MM.1S (cell line): ENCODE measurements at regions not wholly inside any gene's neighbourhood (a gene's known extent, or its start where the extent isn't known, plus 50 kb on each side); places are given as distances from the start of the nearest gene placed in this dataset.

Experiments
- EZH2 ChIP-seq: fragments of 300-600 bp; sonication (generic); optimal IDR thresholded peaks from 2 replicates; pipeline ENCODE3; 2017; ENCODE audit warnings: low read depth, mild to moderate bottlenecking, antibody characterized with exemption, low read length, mixed read lengths
- TF ChIP-seq, protein P1 (sequence below): fragments of 300-600 bp; sonication (generic); IDR thresholded peaks from 2 replicates; pipeline ENCODE4 v1.5.1; 2016; ENCODE audit warnings: antibody characterized with exemption, low read length, mixed read lengths

DNA sequence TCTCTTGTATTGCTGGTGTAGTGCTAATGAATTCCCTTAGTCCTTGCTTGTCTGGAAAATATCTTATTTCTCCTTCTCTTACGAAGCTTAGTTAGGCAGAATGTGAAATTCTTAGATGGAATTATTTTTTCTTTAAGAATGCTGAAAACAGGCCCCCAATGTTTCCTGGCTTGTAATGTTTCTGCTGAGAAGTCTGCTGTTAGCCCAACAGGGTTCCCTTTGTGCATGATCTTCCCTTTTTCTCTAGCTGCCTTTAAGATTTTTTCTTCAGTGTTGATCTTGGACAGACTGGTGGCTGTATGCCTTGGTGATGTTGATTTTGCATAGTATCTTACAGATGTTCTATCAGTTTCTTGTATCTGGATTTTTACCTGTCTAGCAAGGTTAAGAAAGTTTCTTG is 191.3 kb upstream of the DMRTA1 start:
- TF ChIP-seq, protein P1, sequence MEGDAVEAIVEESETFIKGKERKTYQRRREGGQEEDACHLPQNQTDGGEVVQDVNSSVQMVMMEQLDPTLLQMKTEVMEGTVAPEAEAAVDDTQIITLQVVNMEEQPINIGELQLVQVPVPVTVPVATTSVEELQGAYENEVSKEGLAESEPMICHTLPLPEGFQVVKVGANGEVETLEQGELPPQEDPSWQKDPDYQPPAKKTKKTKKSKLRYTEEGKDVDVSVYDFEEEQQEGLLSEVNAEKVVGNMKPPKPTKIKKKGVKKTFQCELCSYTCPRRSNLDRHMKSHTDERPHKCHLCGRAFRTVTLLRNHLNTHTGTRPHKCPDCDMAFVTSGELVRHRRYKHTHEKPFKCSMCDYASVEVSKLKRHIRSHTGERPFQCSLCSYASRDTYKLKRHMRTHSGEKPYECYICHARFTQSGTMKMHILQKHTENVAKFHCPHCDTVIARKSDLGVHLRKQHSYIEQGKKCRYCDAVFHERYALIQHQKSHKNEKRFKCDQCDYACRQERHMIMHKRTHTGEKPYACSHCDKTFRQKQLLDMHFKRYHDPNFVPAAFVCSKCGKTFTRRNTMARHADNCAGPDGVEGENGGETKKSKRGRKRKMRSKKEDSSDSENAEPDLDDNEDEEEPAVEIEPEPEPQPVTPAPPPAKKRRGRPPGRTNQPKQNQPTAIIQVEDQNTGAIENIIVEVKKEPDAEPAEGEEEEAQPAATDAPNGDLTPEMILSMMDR, result no peak
- no peak for TF ChIP-seq EZH2
